ENCODE measurements at regions not wholly inside any gene's neighbourhood (a gene's known extent, or its start where the extent isn't known, plus 50 kb on each side); places are given as distances from the start of the nearest gene placed in this dataset.

DNA sequence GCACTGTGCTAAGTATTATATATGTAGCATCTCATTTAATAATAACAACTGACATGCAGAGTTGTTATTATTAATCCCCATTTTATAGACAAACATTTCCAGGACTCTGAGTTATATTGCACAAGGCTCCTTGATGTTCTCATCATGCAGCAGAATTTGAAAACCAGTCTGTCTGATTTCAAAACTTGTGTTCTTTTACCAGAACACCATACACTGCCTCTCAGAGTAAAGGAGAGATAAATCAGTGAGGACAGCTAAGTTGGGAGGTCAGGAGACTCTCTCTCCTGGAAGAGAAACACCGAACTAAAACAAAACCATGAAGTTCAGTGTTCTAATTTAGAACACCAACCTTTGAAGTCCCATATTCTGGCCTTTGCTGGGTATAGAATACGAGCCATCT is 92.7 kb upstream of the TNC start:
- no peak for DNase-seq

DNA sequence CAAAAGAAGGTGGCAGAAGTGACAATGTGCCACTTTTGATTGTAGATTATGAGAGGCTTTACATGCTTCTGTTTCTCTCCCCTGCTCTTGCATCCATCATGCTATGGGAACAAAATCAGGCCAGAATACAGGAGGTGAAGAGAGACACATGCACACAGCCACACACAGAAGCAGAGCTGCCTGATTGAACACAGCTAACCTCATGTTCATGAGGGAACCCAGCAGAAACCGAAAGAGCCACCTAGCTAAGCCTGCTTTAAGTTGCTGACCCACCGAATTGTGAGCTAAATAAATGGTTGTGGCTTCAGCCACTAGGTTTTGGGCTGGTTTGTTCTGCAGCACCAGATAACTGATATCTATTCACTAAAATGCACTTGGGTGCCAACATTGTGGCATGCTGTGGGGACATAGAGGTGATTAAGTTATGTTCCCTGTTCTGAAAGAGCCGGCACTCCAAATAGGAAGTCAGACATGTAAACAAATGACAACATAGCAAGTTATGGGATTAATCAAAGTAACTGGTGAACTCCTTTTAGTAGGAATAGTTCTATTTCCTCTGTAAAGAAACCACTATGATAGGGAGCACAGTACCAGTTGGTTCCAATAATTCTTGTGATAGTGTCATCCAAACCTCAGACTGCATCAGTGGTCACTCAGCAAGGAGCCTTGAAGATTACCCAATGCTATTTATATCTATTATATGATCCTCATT is 93.6 kb upstream of the TNC start:
- DNase-seq, result no peak

DNA sequence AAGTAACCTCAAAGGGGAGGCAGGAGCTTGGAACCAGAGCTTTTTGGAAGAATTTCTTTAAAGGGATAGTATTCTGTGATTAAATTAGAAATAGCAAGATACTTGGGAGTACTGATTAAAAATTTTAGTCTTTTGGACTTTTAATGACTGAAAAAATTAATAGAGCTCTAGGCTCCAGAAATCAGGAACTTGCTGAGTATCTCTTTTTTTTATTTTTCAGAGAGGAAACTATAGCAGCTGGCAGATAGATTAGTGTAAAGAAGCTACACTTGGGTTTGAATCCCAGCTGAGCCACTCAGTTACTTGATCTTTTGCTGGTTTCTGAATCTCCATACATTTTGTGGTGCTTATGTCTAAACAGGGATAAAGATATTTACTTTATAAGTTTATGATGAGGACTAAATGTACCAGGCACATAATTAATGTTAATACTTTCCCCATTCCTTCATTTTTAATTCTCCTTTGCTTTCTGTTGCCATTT is 94.2 kb upstream of the TNC start:
- DNase-seq, result no peak

DNA sequence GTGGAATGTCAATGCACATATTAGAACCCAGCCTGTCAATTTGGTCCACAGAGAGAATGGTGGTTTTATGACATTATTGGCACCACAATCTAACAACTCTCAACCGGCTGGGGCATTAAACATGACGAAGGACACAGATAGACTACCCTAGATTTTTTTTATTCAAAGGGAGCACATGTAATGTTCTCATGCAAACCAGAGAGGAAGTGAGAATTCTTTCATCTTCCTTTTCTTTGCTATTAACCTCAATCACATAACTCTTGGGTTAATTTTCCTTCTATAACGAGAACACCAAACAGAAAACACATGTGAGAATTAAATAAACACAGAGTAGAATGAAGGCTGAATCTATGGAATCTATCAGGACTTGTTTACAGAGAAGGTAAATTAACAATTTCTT is 94.9 kb upstream of the TNC start:
- DNase-seq, result no peak

DNA sequence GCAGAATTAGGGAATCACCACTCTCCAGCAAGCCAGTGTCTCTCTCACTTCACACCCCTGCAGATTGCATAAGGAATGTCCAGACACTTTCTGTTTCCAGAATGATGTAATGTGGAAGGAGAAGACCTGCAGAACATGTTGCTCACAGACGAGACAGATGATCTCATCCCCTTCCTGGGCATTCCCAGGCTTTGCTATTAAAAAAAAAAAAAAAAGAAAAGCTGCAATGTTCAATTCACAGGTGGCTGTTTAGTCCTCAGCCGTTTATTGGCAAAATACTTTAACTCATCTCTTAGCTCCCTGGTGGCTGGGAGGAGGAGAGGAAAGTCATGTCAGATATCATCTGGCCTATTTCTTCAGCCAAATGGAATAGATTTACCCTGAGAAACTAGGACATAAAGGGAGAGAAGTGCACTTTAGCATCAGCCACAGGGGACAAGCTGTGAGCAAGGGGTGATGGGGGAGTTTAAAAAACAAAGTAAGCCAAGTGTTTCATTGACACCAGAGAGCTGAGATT is 95.9 kb upstream of the TNC start:
- DNase-seq, result no peak

DNA sequence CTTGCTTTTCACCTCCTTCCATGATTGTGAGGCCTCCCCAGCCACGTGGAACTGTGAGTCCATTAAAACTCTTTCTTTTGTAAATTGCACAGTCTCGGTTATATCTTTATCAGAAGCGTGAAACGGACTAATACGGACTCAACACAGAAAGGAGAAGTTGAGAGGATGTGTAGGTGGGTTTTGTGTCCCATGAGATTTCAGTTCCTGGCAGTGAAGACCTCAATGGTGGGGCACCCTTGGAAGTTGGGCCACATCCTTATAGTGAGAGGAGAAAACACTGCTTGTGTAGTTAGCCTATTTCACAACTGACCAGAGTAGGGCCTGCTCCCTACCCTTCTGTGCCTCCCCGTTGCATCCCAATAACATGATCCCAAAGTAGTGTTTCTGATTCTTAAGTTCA is 98.9 kb upstream of the TNC start:
- no peak for DNase-seq

DNA sequence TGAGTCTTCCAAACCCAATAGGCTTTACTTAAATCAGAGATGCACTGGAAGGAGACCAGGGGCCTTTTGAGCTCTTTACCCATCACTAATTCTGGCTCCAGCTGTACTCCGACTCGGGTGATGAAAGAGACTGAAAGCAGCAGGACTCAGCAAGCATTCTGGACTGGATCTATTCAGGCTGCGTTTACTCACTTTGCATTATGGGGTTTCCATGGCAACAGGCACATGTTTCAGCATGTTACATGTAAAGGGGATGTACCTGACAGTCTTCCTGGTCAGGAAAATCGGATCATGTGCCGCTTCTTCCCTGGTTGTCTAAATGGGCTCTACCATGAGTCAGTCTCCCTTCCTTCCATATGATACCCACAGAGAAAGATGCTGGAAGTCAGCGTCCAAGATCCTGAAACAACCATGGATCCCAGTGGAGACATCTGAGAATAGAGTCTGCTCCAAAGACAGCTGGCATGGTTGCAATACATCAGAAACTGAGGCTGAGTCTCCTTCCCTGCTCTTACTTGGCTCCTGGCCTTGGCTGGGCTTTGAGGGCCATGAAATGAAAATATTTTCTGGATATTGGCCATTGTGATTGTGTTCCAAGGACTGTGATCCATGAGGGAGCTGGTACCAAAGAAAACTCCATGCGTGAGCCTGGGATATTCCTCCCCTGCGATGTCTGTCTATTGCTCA is 102.5 kb upstream of the TNC start:
- no peak for DNase-seq

DNA sequence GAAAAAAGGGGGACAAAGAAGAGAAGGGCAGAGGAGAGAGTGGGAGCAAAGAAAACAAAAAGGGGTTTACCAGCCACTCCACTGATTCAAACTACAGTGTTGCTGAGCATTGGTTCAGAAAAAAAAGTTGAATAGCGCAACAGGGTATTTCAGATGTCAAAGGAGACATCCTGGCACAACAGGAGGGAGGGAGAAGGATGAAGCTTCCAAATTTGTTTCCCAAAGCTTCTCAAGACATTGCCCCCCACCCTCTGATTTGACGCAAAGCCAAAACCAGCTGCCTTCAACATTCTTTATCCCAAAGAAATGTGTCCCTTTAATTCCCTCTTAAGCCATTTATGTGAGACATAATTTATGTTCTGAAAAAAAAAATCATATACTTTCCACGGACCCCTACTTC is 105.5 kb upstream of the TNC start:
- no peak for DNase-seq

DNA sequence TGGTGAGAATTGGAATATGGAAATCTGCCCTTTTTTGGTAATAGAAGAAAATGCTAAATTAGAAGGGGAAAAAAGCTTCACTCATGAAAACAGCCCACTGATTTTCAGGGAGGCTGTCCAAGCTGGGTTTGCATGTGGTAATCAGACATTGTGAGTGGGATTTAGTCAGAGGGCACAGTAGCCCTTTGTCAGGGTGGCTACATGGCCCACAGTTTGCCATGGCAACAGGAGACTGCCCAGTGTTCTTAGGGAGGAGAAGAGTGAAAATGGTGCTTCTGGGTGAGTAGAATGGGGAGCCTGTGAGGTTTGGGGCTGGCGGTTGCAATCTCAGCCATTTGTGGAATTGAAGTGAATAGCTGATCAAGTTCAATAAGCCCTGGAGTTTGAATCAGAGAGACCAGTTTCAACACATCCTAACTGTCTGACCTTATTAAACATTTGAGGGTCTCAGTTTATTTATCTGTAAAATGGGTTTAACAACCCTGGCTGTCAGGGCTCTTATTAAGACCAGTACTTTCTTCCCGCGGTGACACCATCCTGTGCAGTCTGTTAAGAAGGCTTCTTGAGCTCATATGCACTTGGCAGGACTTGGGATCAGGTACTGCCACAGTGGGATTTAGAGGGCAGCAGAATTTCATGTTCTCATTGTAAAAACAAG is 107.6 kb upstream of the TNC start:
- DNase-seq, result no peak

DNA sequence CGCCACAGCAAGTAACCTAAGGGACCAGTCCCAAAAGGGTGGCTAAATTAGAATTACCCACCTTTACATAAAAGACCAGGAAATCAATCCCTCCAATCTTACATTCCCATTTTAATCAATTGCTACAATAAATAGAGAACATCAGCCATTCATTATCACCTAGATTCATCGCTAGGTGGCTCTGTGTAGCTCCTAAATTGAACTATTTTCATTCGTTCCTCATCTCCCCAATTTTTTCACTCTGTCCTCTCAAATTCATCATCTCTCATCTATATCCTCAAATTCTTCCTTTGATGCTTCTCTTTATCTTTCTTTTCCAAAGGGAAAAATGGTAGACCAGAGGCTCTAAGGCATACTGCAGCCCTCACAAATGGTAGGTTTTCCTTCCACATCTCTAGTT is 108.2 kb upstream of the TNC start:
- DNase-seq, result no peak

DNA sequence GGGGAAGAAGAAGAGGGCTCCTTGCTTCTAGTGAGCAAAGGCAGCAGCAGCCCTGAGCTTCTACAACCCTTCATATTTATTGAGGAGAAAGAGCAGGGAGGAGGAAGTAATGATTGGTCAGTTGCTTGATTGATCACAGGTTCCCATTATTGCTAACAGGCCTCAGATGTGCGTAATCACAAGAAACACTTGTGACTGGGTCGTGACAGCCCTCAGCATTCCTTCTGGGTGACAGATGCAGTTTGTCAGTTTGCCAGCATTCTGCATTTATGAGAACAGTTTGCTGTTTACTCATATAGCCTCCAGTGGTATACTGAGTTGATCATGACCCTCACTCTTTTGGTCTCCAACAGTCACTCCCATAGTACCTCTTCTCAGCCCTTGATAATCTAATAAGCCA is 111.5 kb upstream of the TNC start:
- DNase-seq, result no peak

DNA sequence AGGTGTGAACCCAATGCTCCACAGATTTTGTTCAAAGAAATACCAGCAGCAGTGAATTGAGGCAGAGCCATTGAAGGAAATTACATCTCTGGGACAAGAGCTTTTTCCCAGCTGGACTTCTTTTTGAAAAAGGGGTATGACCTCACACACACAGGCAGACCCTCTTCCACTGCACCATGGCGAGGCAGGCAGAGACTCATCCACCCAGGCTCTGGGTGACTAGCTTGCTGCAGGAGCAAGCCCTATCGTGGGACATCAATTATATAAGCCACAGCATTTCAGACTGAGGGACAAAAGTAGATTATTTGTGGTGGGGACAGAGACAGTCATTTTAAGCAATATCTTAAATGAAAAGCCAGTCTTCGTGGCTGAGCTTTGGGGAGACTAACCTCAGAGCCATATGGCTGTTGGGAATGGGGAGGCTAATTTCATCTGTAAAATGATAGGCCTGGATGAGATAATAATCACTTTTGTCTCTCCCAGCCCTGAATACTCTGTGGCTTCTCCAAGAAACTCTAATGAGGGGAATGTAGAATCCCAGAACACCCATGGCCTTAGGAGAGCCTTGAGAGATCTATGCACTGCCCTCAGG is 113.1 kb upstream of the TNC start:
- no peak for DNase-seq

DNA sequence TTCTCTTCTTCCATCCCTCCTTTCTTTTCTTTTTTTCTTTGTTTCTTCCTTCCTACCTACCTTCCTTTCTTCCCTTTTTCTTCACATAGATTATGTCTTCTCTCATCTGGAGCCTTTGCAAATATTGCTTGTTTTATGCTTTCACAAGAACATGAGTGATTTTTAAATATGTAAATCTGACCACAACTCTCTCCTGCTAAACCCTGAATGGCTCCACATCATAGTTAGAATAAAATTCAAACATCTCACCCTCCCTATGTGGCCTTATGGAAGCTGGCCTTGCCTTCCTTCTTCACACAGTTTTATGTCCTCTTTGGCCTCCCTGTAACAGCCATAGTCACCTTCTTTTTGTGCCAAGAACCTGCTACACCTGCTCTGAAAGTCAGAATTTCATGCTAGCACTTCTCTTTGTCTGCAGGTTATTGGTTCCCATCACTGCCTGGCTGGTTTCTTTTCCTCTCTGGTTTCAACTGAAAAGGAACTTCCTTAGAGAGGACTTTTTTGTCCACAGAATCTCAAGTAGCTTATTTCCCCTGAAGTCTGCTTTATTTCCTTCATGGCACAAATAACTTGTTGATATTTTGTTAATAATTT is 114.3 kb upstream of the TNC start:
- no peak for DNase-seq

DNA sequence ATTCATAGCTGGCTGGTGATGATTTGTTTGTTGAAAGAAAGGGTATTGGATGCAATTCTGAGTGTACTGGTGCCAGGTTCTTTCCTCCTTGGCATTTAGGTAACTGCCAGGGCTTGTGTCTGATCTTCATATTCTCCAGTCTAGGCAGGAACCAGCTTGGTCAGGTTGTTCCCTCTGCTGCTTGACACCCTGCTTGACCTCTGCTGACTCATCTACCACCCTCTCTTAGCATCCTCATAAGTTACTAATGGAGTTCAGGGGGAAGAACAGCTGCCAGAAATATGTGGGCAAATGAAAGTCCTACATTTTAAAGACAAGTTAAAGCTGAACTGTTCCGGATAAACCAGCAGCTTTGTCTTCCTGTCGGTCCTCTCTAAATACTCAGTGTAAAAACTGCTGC is 116.1 kb upstream of the TNC start:
- no peak for DNase-seq

DNA sequence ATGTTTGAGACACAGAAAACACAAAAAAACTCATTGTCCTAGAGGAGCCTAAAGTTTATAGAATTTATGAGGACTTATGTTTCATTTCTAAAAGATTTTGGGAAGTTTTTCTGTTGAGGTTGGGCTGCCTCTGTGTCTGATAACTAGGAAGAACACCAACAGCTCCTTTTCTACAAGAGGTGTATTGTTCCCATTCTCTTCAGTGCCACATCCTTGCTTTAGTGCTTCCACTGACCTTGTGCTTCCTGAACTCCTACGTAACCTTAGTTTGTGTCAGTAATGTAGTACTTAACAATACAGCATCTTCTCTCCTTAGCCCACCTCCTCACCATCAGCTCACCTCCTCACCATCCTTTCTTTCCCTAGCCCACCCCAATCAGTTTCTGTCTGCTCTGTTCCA is 117.3 kb upstream of the TNC start:
- DNase-seq, result no peak

DNA sequence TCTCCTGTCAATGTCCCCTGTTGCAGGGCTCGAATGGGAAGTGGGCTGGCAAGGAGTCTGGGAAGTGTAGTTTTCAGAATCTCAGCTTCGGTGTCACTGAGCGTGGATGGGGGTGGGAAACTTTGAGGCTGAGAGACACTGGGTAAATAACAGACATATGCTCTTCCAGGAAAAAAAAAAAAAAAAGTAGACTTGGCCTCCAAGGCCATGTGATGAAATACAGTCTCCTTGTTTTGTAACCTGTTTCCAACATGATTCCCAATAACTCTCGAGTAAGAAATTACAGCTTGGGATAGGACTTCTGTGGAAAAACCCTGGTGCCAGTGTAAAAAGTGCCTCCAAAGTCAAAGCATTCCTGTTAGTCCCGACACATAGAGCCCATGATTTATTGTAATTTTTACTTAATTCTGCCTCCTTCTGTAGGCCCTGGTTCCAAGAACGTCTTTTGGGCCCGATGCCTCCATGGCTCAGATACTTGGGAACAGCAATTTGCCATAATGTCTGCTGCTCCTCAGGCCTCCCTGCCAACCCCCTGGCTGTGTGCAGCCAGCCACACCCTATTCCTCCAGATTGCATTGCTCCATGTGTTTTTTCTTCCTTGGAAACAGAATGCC is 119.5 kb upstream of the TNC start:
- DNase-seq, result no peak

DNA sequence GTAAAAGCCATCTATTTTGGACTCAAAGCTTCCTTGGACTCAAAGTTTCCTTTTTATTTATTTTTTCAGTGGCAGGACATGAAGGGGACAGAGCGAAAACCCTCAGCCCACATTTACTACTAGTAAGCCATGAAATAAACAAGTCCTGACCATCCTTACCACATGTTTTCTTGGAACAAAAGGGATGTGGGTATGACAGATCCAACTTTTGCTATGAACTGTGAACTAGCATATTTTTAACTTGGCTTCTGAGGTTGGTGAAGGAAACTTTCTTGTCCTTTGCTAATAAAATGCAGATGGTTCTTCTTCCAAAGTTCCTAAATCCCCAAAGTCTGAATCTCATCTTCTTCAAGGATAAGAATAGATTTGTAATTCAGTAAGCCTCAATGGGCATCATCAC is 122.7 kb upstream of the TNC start:
- no peak for DNase-seq

DNA sequence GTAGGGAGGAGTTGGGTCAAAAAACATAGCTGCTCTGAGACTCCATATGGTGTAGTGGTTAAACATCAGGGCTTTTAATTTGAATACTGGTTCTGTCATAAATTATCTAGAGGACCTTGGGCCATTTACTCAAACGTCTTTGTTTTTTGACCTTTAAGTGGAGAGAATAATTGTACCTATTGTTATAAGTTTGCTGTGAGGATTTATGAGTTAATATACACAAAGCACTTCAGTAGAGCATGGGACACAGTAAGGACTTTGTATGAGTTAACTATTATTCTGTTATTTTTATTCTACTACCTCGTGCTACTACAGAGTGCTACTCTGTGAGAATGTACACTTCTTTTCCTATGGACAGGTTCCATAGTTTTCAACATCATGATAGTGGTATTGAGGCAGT is 123.7 kb upstream of the TNC start:
- no peak for DNase-seq

DNA sequence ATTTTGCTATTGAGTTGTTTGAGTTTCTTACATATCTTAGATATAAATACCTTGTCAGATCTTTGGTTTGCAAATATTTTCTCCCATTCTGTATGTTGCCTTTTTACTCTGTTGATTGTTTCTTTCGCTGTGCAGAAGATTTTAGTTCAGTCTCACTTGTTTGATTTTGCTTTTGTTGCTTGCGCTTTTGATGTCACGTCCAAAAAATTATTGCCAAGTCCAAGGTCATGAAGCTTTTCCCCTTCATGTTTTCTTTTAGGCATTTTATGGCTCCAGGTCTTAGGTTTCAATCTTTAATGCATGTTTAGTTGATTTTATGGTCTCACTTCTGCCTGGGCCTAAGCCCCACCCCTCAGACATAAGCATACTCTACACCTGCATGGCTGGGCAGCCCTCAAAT is 131.5 kb upstream of the TNC start:
- no peak for DNase-seq

DNA sequence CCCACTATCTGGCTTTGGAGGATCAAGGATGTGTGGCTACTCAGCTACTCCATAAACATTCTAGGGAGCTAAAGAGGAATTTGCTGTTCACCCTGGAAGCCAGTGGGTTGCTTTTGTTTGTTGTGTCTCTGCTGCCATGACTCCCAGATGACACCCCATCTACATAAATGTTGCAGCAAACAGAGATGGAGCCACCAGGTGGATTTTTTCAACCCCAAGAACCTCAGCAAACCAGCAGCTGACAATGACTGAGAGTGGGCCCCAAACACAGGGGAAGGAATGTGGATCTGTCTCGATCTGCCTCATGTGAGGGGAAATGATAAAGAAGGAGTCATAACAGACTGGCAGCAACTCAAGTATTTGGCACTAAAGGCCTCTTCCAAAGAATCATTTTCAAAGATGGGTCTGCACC is 132.7 kb upstream of the TNC start:
- no peak for DNase-seq

DNA sequence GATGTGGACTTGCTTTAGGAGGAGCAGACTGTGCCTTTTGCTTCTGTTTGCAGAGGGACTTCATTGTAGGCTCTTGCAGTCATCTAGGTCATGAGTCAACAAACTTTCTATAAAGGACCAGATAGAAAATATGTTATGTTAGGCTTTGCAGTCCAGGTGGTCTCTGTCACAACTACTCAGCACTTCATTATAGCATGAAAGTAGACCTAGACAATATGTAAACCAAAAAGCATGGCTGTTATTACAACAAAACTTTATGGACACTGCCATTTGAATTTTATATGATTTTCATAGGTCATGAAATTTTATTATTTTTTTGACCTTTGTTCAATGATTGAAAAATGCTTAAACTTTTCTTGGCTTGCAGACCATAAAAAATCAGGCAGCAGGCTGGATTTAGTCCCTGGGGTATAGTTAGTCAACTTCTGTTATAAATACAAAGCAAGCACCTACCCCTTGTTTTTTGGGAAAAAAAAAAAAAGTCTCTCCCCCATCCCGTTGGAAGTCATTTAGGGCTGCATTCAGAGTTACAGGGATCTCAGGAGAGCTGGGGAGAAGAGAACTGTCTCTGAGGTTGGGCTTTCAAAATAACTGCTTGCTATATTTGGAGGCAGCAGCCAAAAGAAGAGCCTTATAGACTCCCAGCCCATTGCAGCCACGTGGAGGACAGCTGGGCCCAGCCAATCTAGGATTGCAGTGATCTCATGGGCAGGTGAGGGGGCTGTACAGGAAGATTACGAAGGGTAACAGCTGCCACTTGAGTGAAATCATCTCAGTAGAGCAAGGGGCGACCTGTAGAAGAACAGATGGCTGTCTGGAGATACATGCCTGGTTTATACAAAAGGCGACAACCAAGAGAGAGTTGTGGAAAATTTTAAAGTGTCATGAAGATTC is 136.6 kb upstream of the TNC start:
- no peak for DNase-seq

DNA sequence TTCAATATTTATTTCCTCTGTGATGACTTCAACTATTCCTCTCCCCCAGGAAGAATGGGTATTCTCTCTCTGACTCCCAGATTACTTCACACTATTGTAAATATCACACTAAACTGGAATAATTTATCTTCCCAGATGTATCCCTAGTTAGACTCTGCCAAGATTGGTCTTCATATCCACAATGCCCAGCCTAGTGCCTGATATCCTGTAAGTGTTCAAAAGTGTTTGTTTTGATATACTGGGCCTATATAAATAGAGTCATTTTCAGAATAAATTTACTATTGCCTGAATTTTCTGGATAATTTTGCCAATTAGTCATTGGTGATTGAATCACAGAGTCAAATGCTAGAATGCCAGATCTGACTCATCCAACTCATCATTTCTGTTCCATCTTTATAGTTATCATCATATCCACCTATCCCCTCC is 143.7 kb upstream of the TNC start:
- DNase-seq, result no peak

Measured in NK-92 treated with Interleukin-12 subunit alpha and Interleukin-12 subunit beta, amount 100 ng/mL, for 24 hours (cell line).